H1 (cell line): ENCODE measurements at regions not wholly inside any gene's neighbourhood (a gene's known extent, or its start where the extent isn't known, plus 50 kb on each side); places are given as distances from the start of the nearest gene placed in this dataset.

Experiments
- CTCF ChIA-PET: fragments of 300-600 bp; sonication (Branson Sonifier 250); formaldehyde crosslinking; loops from one replicate; lab custom pipeline; 2021; ENCODE audit not compliant: partially characterized antibody; lab: Charles Lee
- POLR2A ChIA-PET: fragments of 300-600 bp; sonication (Branson Sonifier 250); formaldehyde crosslinking; loops from one replicate; lab custom pipeline; 2021; ENCODE audit warnings: inconsistent platforms; ENCODE audit not compliant: partially characterized antibody; lab: Charles Lee
- DNase-seq, 2 experiments: peaks; one replicate each; pipeline versions ENCODE4 v3.0.0 to v3.0.0-alpha.2; 2010 to 2022; ENCODE audit warnings: low spot score in 2 of 2, low read depth in 1 of 2, mixed read lengths in 1 of 2
- FAIRE-seq: peaks from 2 replicates; lab custom pipeline; 2011; peaks lifted over from hg19 to GRCh38; lab: Jason Lieb, UNC
- H2AFZ ChIP-seq: 2 replicates; pipeline ENCODE4 v1.8.1; 2012; ENCODE audit warnings: low read length, inconsistent platforms
- H2AK5ac ChIP-seq: 2 replicates; pipeline ENCODE4 v1.6.1; 2013; ENCODE audit warnings: low read depth, low read length
- H2BK120ac ChIP-seq: replicated peaks from 2 replicates; pipeline ENCODE3; 2013; ENCODE audit warnings: low read depth, low read length, inconsistent platforms
- H2BK12ac ChIP-seq: 2 replicates; pipeline ENCODE4 v1.6.1; 2013; ENCODE audit warnings: low read depth, low read length
- H2BK15ac ChIP-seq: 2 replicates; pipeline ENCODE4 v1.6.1; 2013; ENCODE audit warnings: low read length
- H2BK20ac ChIP-seq: 2 replicates; pipeline ENCODE4 v1.6.1; 2013; ENCODE audit warnings: low read length
- H2BK5ac ChIP-seq: 2 replicates; pipeline ENCODE4 v1.6.1; 2013; ENCODE audit warnings: low read depth, low read length
- H3K14ac ChIP-seq: 2 replicates; pipeline ENCODE4 v1.6.1; 2013; ENCODE audit warnings: inconsistent platforms; ENCODE audit not compliant: insufficient read length
- H3K18ac ChIP-seq: 2 replicates; pipeline ENCODE4 v1.6.1; 2013; ENCODE audit warnings: low read length; ENCODE audit errors: extremely low read depth
- H3K23ac ChIP-seq: 2 replicates; pipeline ENCODE4 v1.6.1; 2013; ENCODE audit warnings: inconsistent platforms; ENCODE audit not compliant: insufficient read length
- H3K23me2 ChIP-seq: 2 replicates; pipeline ENCODE4 v1.6.1; 2013; ENCODE audit warnings: low read depth, low read length
- H3K27ac ChIP-seq: 2 replicates; pipeline ENCODE4 v1.6.1; 2011; ENCODE audit warnings: low read depth, low read length, inconsistent platforms
- H3K27me3 ChIP-seq, 4 experiments: replicated peaks in 1 of 4; 1 replicate in 1 of 4; 2 replicates in 3 of 4; pipeline versions ENCODE4 v1.6.1 to v1.8.1; 2011 to 2013; ENCODE audit warnings: low read length in 3 of 4, mild to moderate bottlenecking in 3 of 4, inconsistent platforms in 2 of 4, mixed read lengths in 2 of 4, moderate library complexity in 1 of 4; ENCODE audit not compliant: control insufficient read depth in 3 of 4, insufficient read depth in 3 of 4; ENCODE audit errors: extremely low read depth in 1 of 4
- H3K36me3 ChIP-seq, 4 experiments: 2 replicates each; pipeline versions ENCODE4 v1.6.1 to v1.8.1; 2011 to 2013; ENCODE audit warnings: mild to moderate bottlenecking in 4 of 4, low read length in 3 of 4, moderate library complexity in 2 of 4, control low read depth in 1 of 4, inconsistent platforms in 1 of 4; ENCODE audit not compliant: insufficient read depth in 4 of 4, control insufficient read depth in 2 of 4
- H3K4ac ChIP-seq: replicated peaks from 2 replicates; pipeline ENCODE3; 2013; ENCODE audit warnings: low read length, low read depth, mixed read lengths, inconsistent platforms; ENCODE audit not compliant: insufficient read length
- H3K4me1 ChIP-seq, 4 experiments: replicated peaks in 1 of 4; 1 replicate in 1 of 4; 2 replicates in 3 of 4; pipeline versions ENCODE4 v1.6.1 to v1.8.1; 2011 to 2013; ENCODE audit warnings: low read length in 3 of 4, inconsistent platforms in 2 of 4, mixed read lengths in 1 of 4; ENCODE audit not compliant: insufficient read depth in 4 of 4, control insufficient read depth in 3 of 4
- H3K4me2 ChIP-seq, 2 experiments: 2 replicates each; pipeline versions ENCODE4 v1.6.1 to v1.8.1; 2011 to 2013; ENCODE audit warnings: low read depth in 2 of 2, low read length in 2 of 2, control low read depth in 1 of 2, inconsistent platforms in 1 of 2, mild to moderate bottlenecking in 1 of 2; ENCODE audit not compliant: insufficient read depth in 1 of 2
- H3K4me3 ChIP-seq, 4 experiments: fragments of 200-600, 300-600 bp in 1 of 4; sonication (generic), shearing (Covaris generic), sonication (Bioruptor Twin) in 1 of 4; 2 replicates each; pipeline versions ENCODE4 v1.5.1 to v1.8.1; 2011 to 2016; ENCODE audit warnings: low read length in 4 of 4, low read depth in 3 of 4, control low read depth in 2 of 4, inconsistent platforms in 2 of 4, mild to moderate bottlenecking in 2 of 4, mixed read lengths in 1 of 4, moderate library complexity in 1 of 4; ENCODE audit not compliant: insufficient read depth in 2 of 4; ENCODE audit errors: extremely low read depth in 1 of 4
- H3K56ac ChIP-seq: replicated peaks from 2 replicates; pipeline ENCODE3; 2013; ENCODE audit warnings: low read depth, mild to moderate bottlenecking, mixed read lengths, low read length, inconsistent platforms; ENCODE audit not compliant: insufficient read length
- H3K79me1 ChIP-seq: 2 replicates; pipeline ENCODE4 v1.6.1; 2013; ENCODE audit warnings: low read depth, low read length, control low read depth
- H3K79me2 ChIP-seq, 2 experiments: 2 replicates each; pipeline versions ENCODE4 v1.6.1 to v1.8.1; 2012 to 2013; ENCODE audit warnings: low read length in 2 of 2, mild to moderate bottlenecking in 2 of 2, inconsistent platforms in 1 of 2; ENCODE audit not compliant: insufficient read depth in 2 of 2, control insufficient read depth in 1 of 2
- H3K9ac ChIP-seq, 4 experiments: replicated peaks in 1 of 4; 1 replicate in 1 of 4; 2 replicates in 3 of 4; pipeline versions ENCODE4 v1.6.1 to v1.8.1; 2011 to 2013; ENCODE audit warnings: low read depth in 3 of 4, low read length in 3 of 4, control low read depth in 2 of 4, mild to moderate bottlenecking in 2 of 4, moderate library complexity in 2 of 4, inconsistent platforms in 1 of 4; ENCODE audit errors: extremely low read depth in 1 of 4
- H3K9me3 ChIP-seq, 2 experiments: 2 replicates each; pipeline versions ENCODE4 v1.6.1 to v1.8.1; 2012 to 2013; ENCODE audit warnings: mild to moderate bottlenecking in 2 of 2, moderate library complexity in 2 of 2, control low read depth in 1 of 2, inconsistent platforms in 1 of 2, low read depth in 1 of 2, low read length in 1 of 2, mixed read lengths in 1 of 2; ENCODE audit not compliant: insufficient read depth in 2 of 2
- H4K20me1 ChIP-seq, 2 experiments: replicated peaks in 1 of 2; 2 replicates each; pipeline versions ENCODE3 to v1.8.1; 2011 to 2013; ENCODE audit warnings: inconsistent platforms in 2 of 2, low read length in 2 of 2, mild to moderate bottlenecking in 1 of 2; ENCODE audit not compliant: insufficient read depth in 2 of 2, control insufficient read depth in 1 of 2
- H4K5ac ChIP-seq: 2 replicates; pipeline ENCODE4 v1.6.1; 2013; ENCODE audit warnings: low read length, low read depth, mixed read lengths, inconsistent platforms; ENCODE audit not compliant: insufficient read length
- H4K8ac ChIP-seq: 2 replicates; pipeline ENCODE4 v1.8.0; 2013; ENCODE audit warnings: mild to moderate bottlenecking, moderate library complexity, low read length, inconsistent platforms; ENCODE audit not compliant: insufficient read depth; ENCODE audit errors: extremely low read depth
- H4K91ac ChIP-seq: replicated peaks from 2 replicates; pipeline ENCODE3; 2013; ENCODE audit warnings: low read length, mixed read lengths, inconsistent platforms; ENCODE audit not compliant: insufficient read length
- EGR1 ChIP-seq: IDR thresholded peaks from 2 replicates; pipeline ENCODE4 v1.6.1; 2011; ENCODE audit warnings: low read depth, low read length, borderline replicate concordance
- POLR2AphosphoS5 ChIP-seq: IDR thresholded peaks from 2 replicates; pipeline ENCODE4 v1.6.1; 2011; ENCODE audit warnings: low read depth, low read length
- RAD21 ChIP-seq, 2 experiments: IDR thresholded peaks in 1 of 2; conservative IDR thresholded peaks in 1 of 2; 2 replicates each; pipeline ENCODE4 v1.6.1; 2011; ENCODE audit warnings: low read depth in 2 of 2, low read length in 2 of 2, improper control_type of control experiment in 1 of 2, inconsistent platforms in 1 of 2, mild to moderate bottlenecking in 1 of 2, moderate library complexity in 1 of 2
- TCF12 ChIP-seq: IDR thresholded peaks from 2 replicates; pipeline ENCODE4 v1.6.1; 2011; ENCODE audit warnings: low read depth, mild to moderate bottlenecking, low read length
- WGBS, 2 experiments: shearing (Covaris generic) in 1 of 2; methylation state at CpG; one replicate each; pipeline versions ENCODE4 v1.1.6 to v1.1.7; 2013 to 2015; ENCODE audit warnings: low lambda C conversion rate in 2 of 2, mixed read lengths in 2 of 2, inconsistent platforms in 1 of 2, low coverage in 1 of 2, missing lambda C conversion rate in 1 of 2; ENCODE audit not compliant: insufficient replicate concordance in 2 of 2, insufficient coverage in 1 of 2, insufficient read length in 1 of 2; ENCODE audit errors: extremely low coverage in 1 of 2, missing lambda C conversion rate in 1 of 2; 5-methylcytosine and 5-hydroxymethylcytosine counted together

DNA sequence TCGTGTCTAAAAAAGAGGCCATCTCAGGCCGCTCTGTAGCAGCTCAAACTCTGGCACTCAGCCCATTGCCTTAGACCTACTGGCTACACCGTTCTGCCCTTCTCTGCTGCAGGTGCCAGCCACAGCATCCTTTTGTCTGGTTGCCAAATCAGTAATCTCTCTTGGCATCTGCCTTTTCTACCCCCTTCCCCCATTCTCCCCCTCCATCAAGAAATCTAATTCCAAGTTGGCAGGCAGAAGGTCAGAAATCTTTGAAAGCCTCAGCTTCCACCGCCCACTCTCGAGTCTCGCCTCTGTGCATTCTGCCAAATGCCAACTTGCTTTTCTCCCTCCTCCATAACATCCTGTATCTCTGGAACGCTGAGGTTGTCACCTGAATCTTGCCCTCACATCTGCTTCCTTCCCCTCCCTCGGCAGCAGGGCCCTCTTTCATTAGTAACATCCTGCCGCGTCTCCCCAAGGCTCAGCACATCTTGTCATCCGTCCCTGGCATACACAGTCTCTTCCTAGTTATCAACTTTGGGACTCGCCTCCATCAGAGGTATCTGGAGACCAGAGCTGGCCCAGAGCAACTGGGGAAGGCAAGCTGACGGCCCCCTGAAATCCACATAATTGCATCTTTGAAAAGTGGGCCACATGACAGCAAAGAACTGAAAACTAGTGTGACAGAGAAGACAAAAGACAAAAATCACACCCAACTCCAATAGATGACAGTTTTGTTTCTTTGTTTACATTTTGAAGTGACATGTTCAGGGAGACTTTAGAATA is 312.0 kb upstream of the CCDC54 start:
- H2AFZ ChIP-seq: peak overlapping the region; percentile 63; the same call in 1 of the 2 replicates
- H3K4me2 ChIP-seq: no peak overlapping the region
- peaks cover 0 to 8% (median 2%) of the 10 kb centered on the region in 4 experiments; a peak in 5 of 7 replicates for H3K4me1 ChIP-seq
- ChIA-PET POLR2A (interaction anchor here (0.9 kb wide), 1 partner anchor 177 kb away, joined by 3 read pairs; no protein-coding TSS in a partner anchor), CTCF (interaction anchor here (0.6 to 4.0 kb wide), 27 partner anchors 7 to 757 kb away, joined by 3 to 14 read pairs (median 5); no protein-coding TSS in a partner anchor)
- H4K20me1 ChIP-seq: no peaks in the 10 kb centered on the region
- H4K91ac ChIP-seq: peak overlapping the region; percentile 78
- TF ChIP-seq EGR1 (no peak), POLR2AphosphoS5 (no peak), TCF12 (no peak), RAD21 (IDR thresholded peaks at IDR 0.05 in 1 of 2, conservative IDR thresholded peaks at IDR 0.05 in 1 of 2; ENCODE audit: low read depth in 2 of 2, low read length in 2 of 2) (no peak)
- no peaks in the 10 kb centered on the region for H3K27me3 ChIP-seq
- H3K23ac ChIP-seq: no peak overlapping the region
- H2BK5ac ChIP-seq: peak overlapping the region; percentile 77; the same call in 1 of the 2 replicates
- H3K23me2 ChIP-seq: no peaks in the 10 kb centered on the region
- no peaks in the 10 kb centered on the region for H3K36me3 ChIP-seq
- H4K8ac ChIP-seq: peak overlapping the region; percentile 54; the same call in 1 of the 2 replicates
- H3K56ac ChIP-seq: no peak overlapping the region
- DNase-seq (no peak), FAIRE-seq (no peak)
- H3K4ac ChIP-seq: no peak overlapping the region
- no peaks in the 10 kb centered on the region for H3K9me3 ChIP-seq
- H3K79me1 ChIP-seq: no peaks in the 10 kb centered on the region
- H2BK20ac ChIP-seq: peak overlapping the region; percentile 93; the same call in 1 of the 2 replicates
- no peaks in the 10 kb centered on the region for H3K79me2 ChIP-seq
- peak overlapping the region; percentile 14 for H2BK120ac ChIP-seq
- no peak overlapping the region for H3K27ac ChIP-seq
- H3K18ac ChIP-seq: peak overlapping the region; percentile 49; the same call in 1 of the 2 replicates
- no peak overlapping the region for H3K9ac ChIP-seq
- no peak overlapping the region for H2AK5ac ChIP-seq
- H3K14ac ChIP-seq: no peak overlapping the region
- no peak overlapping the region for H2BK15ac ChIP-seq
- H4K5ac ChIP-seq: peak overlapping the region; percentile 41
- H3K4me3 ChIP-seq: no peak overlapping the region
- H2BK12ac ChIP-seq: peak overlapping the region; percentile 85
- WGBS, 2 experiments: 92% methylated on average over 13 of the region's 13 CpGs; no CpG with 5 or more reads in 1 of the 2 experiments
